H1 (cell line): ENCODE measurements at regions not wholly inside any gene's neighbourhood (a gene's known extent, or its start where the extent isn't known, plus 50 kb on each side); places are given as distances from the start of the nearest gene placed in this dataset.

ENCODE experiments used
- CTCF ChIA-PET: fragments of 300-600 bp; sonication (Branson Sonifier 250); formaldehyde crosslinking; loops from one replicate; lab custom pipeline; 2021; ENCODE audit not compliant: partially characterized antibody; lab: Charles Lee
- POLR2A ChIA-PET: fragments of 300-600 bp; sonication (Branson Sonifier 250); formaldehyde crosslinking; loops from one replicate; lab custom pipeline; 2021; ENCODE audit warnings: inconsistent platforms; ENCODE audit not compliant: partially characterized antibody; lab: Charles Lee
- DNase-seq, 2 experiments: peaks; one replicate each; pipeline versions ENCODE4 v3.0.0 to v3.0.0-alpha.2; 2010 to 2022; ENCODE audit warnings: low spot score in 2 of 2, low read depth in 1 of 2, mixed read lengths in 1 of 2
- FAIRE-seq: peaks from 2 replicates; lab custom pipeline; 2011; peaks lifted over from hg19 to GRCh38; lab: Jason Lieb, UNC
- H2AFZ ChIP-seq: 2 replicates; pipeline ENCODE4 v1.8.1; 2012; ENCODE audit warnings: low read length, inconsistent platforms
- H2AK5ac ChIP-seq: 2 replicates; pipeline ENCODE4 v1.6.1; 2013; ENCODE audit warnings: low read depth, low read length
- H2BK120ac ChIP-seq: replicated peaks from 2 replicates; pipeline ENCODE3; 2013; ENCODE audit warnings: low read depth, low read length, inconsistent platforms
- H2BK12ac ChIP-seq: 2 replicates; pipeline ENCODE4 v1.6.1; 2013; ENCODE audit warnings: low read depth, low read length
- H2BK15ac ChIP-seq: 2 replicates; pipeline ENCODE4 v1.6.1; 2013; ENCODE audit warnings: low read length
- H2BK20ac ChIP-seq: 2 replicates; pipeline ENCODE4 v1.6.1; 2013; ENCODE audit warnings: low read length
- H2BK5ac ChIP-seq: 2 replicates; pipeline ENCODE4 v1.6.1; 2013; ENCODE audit warnings: low read depth, low read length
- H3K14ac ChIP-seq: 2 replicates; pipeline ENCODE4 v1.6.1; 2013; ENCODE audit warnings: inconsistent platforms; ENCODE audit not compliant: insufficient read length
- H3K18ac ChIP-seq: 2 replicates; pipeline ENCODE4 v1.6.1; 2013; ENCODE audit warnings: low read length; ENCODE audit errors: extremely low read depth
- H3K23ac ChIP-seq: 2 replicates; pipeline ENCODE4 v1.6.1; 2013; ENCODE audit warnings: inconsistent platforms; ENCODE audit not compliant: insufficient read length
- H3K23me2 ChIP-seq: 2 replicates; pipeline ENCODE4 v1.6.1; 2013; ENCODE audit warnings: low read depth, low read length
- H3K27ac ChIP-seq: 2 replicates; pipeline ENCODE4 v1.6.1; 2011; ENCODE audit warnings: low read depth, low read length, inconsistent platforms
- H3K27me3 ChIP-seq, 4 experiments: replicated peaks in 1 of 4; 1 replicate in 1 of 4; 2 replicates in 3 of 4; pipeline versions ENCODE4 v1.6.1 to v1.8.1; 2011 to 2013; ENCODE audit warnings: low read length in 3 of 4, mild to moderate bottlenecking in 3 of 4, inconsistent platforms in 2 of 4, mixed read lengths in 2 of 4, moderate library complexity in 1 of 4; ENCODE audit not compliant: control insufficient read depth in 3 of 4, insufficient read depth in 3 of 4; ENCODE audit errors: extremely low read depth in 1 of 4
- H3K36me3 ChIP-seq, 4 experiments: 2 replicates each; pipeline versions ENCODE4 v1.6.1 to v1.8.1; 2011 to 2013; ENCODE audit warnings: mild to moderate bottlenecking in 4 of 4, low read length in 3 of 4, moderate library complexity in 2 of 4, control low read depth in 1 of 4, inconsistent platforms in 1 of 4; ENCODE audit not compliant: insufficient read depth in 4 of 4, control insufficient read depth in 2 of 4
- H3K4ac ChIP-seq: replicated peaks from 2 replicates; pipeline ENCODE3; 2013; ENCODE audit warnings: low read length, low read depth, mixed read lengths, inconsistent platforms; ENCODE audit not compliant: insufficient read length
- H3K4me1 ChIP-seq, 4 experiments: replicated peaks in 1 of 4; 1 replicate in 1 of 4; 2 replicates in 3 of 4; pipeline versions ENCODE4 v1.6.1 to v1.8.1; 2011 to 2013; ENCODE audit warnings: low read length in 3 of 4, inconsistent platforms in 2 of 4, mixed read lengths in 1 of 4; ENCODE audit not compliant: insufficient read depth in 4 of 4, control insufficient read depth in 3 of 4
- H3K4me2 ChIP-seq, 2 experiments: 2 replicates each; pipeline versions ENCODE4 v1.6.1 to v1.8.1; 2011 to 2013; ENCODE audit warnings: low read depth in 2 of 2, low read length in 2 of 2, control low read depth in 1 of 2, inconsistent platforms in 1 of 2, mild to moderate bottlenecking in 1 of 2; ENCODE audit not compliant: insufficient read depth in 1 of 2
- H3K4me3 ChIP-seq, 4 experiments: fragments of 200-600, 300-600 bp in 1 of 4; sonication (generic), shearing (Covaris generic), sonication (Bioruptor Twin) in 1 of 4; 2 replicates each; pipeline versions ENCODE4 v1.5.1 to v1.8.1; 2011 to 2016; ENCODE audit warnings: low read length in 4 of 4, low read depth in 3 of 4, control low read depth in 2 of 4, inconsistent platforms in 2 of 4, mild to moderate bottlenecking in 2 of 4, mixed read lengths in 1 of 4, moderate library complexity in 1 of 4; ENCODE audit not compliant: insufficient read depth in 2 of 4; ENCODE audit errors: extremely low read depth in 1 of 4
- H3K56ac ChIP-seq: replicated peaks from 2 replicates; pipeline ENCODE3; 2013; ENCODE audit warnings: low read depth, mild to moderate bottlenecking, mixed read lengths, low read length, inconsistent platforms; ENCODE audit not compliant: insufficient read length
- H3K79me1 ChIP-seq: 2 replicates; pipeline ENCODE4 v1.6.1; 2013; ENCODE audit warnings: low read depth, low read length, control low read depth
- H3K79me2 ChIP-seq, 2 experiments: 2 replicates each; pipeline versions ENCODE4 v1.6.1 to v1.8.1; 2012 to 2013; ENCODE audit warnings: low read length in 2 of 2, mild to moderate bottlenecking in 2 of 2, inconsistent platforms in 1 of 2; ENCODE audit not compliant: insufficient read depth in 2 of 2, control insufficient read depth in 1 of 2
- H3K9ac ChIP-seq, 4 experiments: replicated peaks in 1 of 4; 1 replicate in 1 of 4; 2 replicates in 3 of 4; pipeline versions ENCODE4 v1.6.1 to v1.8.1; 2011 to 2013; ENCODE audit warnings: low read depth in 3 of 4, low read length in 3 of 4, control low read depth in 2 of 4, mild to moderate bottlenecking in 2 of 4, moderate library complexity in 2 of 4, inconsistent platforms in 1 of 4; ENCODE audit errors: extremely low read depth in 1 of 4
- H3K9me3 ChIP-seq, 2 experiments: 2 replicates each; pipeline versions ENCODE4 v1.6.1 to v1.8.1; 2012 to 2013; ENCODE audit warnings: mild to moderate bottlenecking in 2 of 2, moderate library complexity in 2 of 2, control low read depth in 1 of 2, inconsistent platforms in 1 of 2, low read depth in 1 of 2, low read length in 1 of 2, mixed read lengths in 1 of 2; ENCODE audit not compliant: insufficient read depth in 2 of 2
- H4K20me1 ChIP-seq, 2 experiments: replicated peaks in 1 of 2; 2 replicates each; pipeline versions ENCODE3 to v1.8.1; 2011 to 2013; ENCODE audit warnings: inconsistent platforms in 2 of 2, low read length in 2 of 2, mild to moderate bottlenecking in 1 of 2; ENCODE audit not compliant: insufficient read depth in 2 of 2, control insufficient read depth in 1 of 2
- H4K5ac ChIP-seq: 2 replicates; pipeline ENCODE4 v1.6.1; 2013; ENCODE audit warnings: low read length, low read depth, mixed read lengths, inconsistent platforms; ENCODE audit not compliant: insufficient read length
- H4K8ac ChIP-seq: 2 replicates; pipeline ENCODE4 v1.8.0; 2013; ENCODE audit warnings: mild to moderate bottlenecking, moderate library complexity, low read length, inconsistent platforms; ENCODE audit not compliant: insufficient read depth; ENCODE audit errors: extremely low read depth
- H4K91ac ChIP-seq: replicated peaks from 2 replicates; pipeline ENCODE3; 2013; ENCODE audit warnings: low read length, mixed read lengths, inconsistent platforms; ENCODE audit not compliant: insufficient read length
- CHD1 ChIP-seq: IDR thresholded peaks from 2 replicates; pipeline ENCODE4 v1.6.1; 2012; ENCODE audit warnings: low read depth, low read length, improper control_type of control experiment
- JUN ChIP-seq: IDR thresholded peaks from 2 replicates; pipeline ENCODE4 v1.6.1; 2011; ENCODE audit warnings: low read depth, mild to moderate bottlenecking, improper control_type of control experiment, low read length
- RAD21 ChIP-seq, 2 experiments: IDR thresholded peaks in 1 of 2; conservative IDR thresholded peaks in 1 of 2; 2 replicates each; pipeline ENCODE4 v1.6.1; 2011; ENCODE audit warnings: low read depth in 2 of 2, low read length in 2 of 2, improper control_type of control experiment in 1 of 2, inconsistent platforms in 1 of 2, mild to moderate bottlenecking in 1 of 2, moderate library complexity in 1 of 2
- SP1 ChIP-seq: IDR thresholded peaks from 2 replicates; pipeline ENCODE4 v1.6.1; 2011; ENCODE audit warnings: low read depth, low read length
- SUZ12 ChIP-seq: fragments of 200-600 bp; sonication (generic); IDR thresholded peaks from 2 replicates; pipeline ENCODE4 v1.6.1; 2012; ENCODE audit warnings: mild to moderate bottlenecking, inconsistent platforms, low read length, moderate library complexity, mixed read lengths
- WGBS, 2 experiments: shearing (Covaris generic) in 1 of 2; methylation state at CpG; one replicate each; pipeline versions ENCODE4 v1.1.6 to v1.1.7; 2013 to 2015; ENCODE audit warnings: low lambda C conversion rate in 2 of 2, mixed read lengths in 2 of 2, inconsistent platforms in 1 of 2, low coverage in 1 of 2, missing lambda C conversion rate in 1 of 2; ENCODE audit not compliant: insufficient replicate concordance in 2 of 2, insufficient coverage in 1 of 2, insufficient read length in 1 of 2; ENCODE audit errors: extremely low coverage in 1 of 2, missing lambda C conversion rate in 1 of 2; 5-methylcytosine and 5-hydroxymethylcytosine counted together
- TF ChIP-seq, protein P1 (sequence below): IDR thresholded peaks from 2 replicates; pipeline ENCODE4 v1.6.1; 2011; ENCODE audit warnings: low read length, improper control_type of control experiment

DNA sequence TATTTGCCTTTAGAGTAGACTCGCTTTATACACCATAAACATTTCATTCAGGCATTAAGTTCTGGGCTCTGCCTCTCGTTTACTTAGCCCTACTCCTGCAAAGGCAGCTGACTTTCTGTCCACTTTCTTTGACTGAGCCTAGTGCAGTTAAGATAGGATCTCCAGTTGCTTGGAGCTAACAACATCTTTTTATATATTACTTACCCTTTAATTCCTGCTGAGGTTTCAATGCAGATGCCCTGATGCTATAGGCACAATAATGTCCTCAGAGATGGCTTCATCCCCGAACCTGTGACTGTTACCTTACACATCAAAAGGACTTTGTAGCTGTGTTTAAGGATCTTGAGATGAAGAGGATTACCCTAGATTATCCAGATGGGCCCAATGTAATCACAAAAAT, 505.8 kb upstream of the TNP1 start:
- Histone ChIP-seq H3K79me2 (no peaks in the 10 kb centered on the region), H2BK15ac (no peak overlapping the region), H3K27me3 (peaks cover 5 to 22% (median 16%) of the 10 kb centered on the region in 4 experiments; a peak in 4 of 7 replicates), H4K91ac (no peak overlapping the region), H3K14ac (no peak overlapping the region), H2AFZ (no peak overlapping the region), H3K9me3 (no peaks in the 10 kb centered on the region), H3K4me1 (peaks cover 0 to 6% (median 0%) of the 10 kb centered on the region in 4 experiments; a peak in 3 of 7 replicates), H3K36me3 (no peaks in the 10 kb centered on the region), H3K23me2 (peaks cover 2% of the 10 kb centered on the region; the same call in 1 of the 2 replicates), H3K4me2 (no peak overlapping the region), H3K23ac (no peak overlapping the region), H3K79me1 (no peaks in the 10 kb centered on the region), H2BK12ac (no peak overlapping the region), H3K4me3 (no peak overlapping the region), H2BK5ac (no peak overlapping the region), H3K56ac (no peak overlapping the region), H2AK5ac (no peak overlapping the region), H4K20me1 (no peaks in the 10 kb centered on the region), H3K18ac (no peak overlapping the region), H3K27ac (no peak overlapping the region), H3K9ac (no peak overlapping the region), H2BK20ac (no peak overlapping the region), H4K5ac (no peak overlapping the region), H2BK120ac (no peak overlapping the region), H4K8ac (no peak overlapping the region), H3K4ac (no peak overlapping the region)
- CTCF ChIA-PET, result interaction anchor here (0.8 to 1.2 kb wide), 2 partner anchors 47 to 106 kb away, joined by 3 to 6 read pairs; no protein-coding TSS in a partner anchor
- DNase-seq, result no peak
- no peak for FAIRE-seq
- no peak for TF ChIP-seq SUZ12
- no peak for TF ChIP-seq RAD21 (IDR thresholded peaks at IDR 0.05 in 1 of 2, conservative IDR thresholded peaks at IDR 0.05 in 1 of 2; ENCODE audit: low read depth in 2 of 2, low read length in 2 of 2)
- no peak for TF ChIP-seq CHD1
- no peak for TF ChIP-seq SP1
- TF ChIP-seq, protein P1, sequence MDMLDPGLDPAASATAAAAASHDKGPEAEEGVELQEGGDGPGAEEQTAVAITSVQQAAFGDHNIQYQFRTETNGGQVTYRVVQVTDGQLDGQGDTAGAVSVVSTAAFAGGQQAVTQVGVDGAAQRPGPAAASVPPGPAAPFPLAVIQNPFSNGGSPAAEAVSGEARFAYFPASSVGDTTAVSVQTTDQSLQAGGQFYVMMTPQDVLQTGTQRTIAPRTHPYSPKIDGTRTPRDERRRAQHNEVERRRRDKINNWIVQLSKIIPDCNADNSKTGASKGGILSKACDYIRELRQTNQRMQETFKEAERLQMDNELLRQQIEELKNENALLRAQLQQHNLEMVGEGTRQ, result no peak
- TF ChIP-seq JUN, result no peak
- POLR2A ChIA-PET, result no interaction called here
- 94% methylated on average over 3 of the region's 3 CpGs; no CpG with 5 or more reads in 1 of the 2 experiments for WGBS, 2 experiments
